Neural progenitor cell (in vitro differentiated cells): ENCODE measurements at regions not wholly inside any gene's neighbourhood (a gene's known extent, or its start where the extent isn't known, plus 50 kb on each side); places are given as distances from the start of the nearest gene placed in this dataset.

Source experiments
- EZH2 ChIP-seq: fragments of 200-600 bp; sonication (generic); IDR thresholded peaks from 2 replicates; pipeline ENCODE4 v1.6.1; 2017; ENCODE audit warnings: antibody characterized with exemption, mild to moderate bottlenecking, moderate library complexity
- EZH2phosphoT487 ChIP-seq: fragments of 200-600 bp; sonication (generic); IDR thresholded peaks from 2 replicates; pipeline ENCODE4 v1.6.1; 2017; ENCODE audit warnings: antibody characterized with exemption
- TF ChIP-seq, protein P1 (sequence below): fragments of 200-600 bp; sonication (generic); IDR thresholded peaks from 2 replicates; pipeline ENCODE4 v1.5.1; 2017; ENCODE audit warnings: antibody characterized with exemption, mild to moderate bottlenecking

GRCh38 chr2:157928372-157928771, 52.2 kb upstream of the ACVR1 start:
- TF ChIP-seq, protein P1, sequence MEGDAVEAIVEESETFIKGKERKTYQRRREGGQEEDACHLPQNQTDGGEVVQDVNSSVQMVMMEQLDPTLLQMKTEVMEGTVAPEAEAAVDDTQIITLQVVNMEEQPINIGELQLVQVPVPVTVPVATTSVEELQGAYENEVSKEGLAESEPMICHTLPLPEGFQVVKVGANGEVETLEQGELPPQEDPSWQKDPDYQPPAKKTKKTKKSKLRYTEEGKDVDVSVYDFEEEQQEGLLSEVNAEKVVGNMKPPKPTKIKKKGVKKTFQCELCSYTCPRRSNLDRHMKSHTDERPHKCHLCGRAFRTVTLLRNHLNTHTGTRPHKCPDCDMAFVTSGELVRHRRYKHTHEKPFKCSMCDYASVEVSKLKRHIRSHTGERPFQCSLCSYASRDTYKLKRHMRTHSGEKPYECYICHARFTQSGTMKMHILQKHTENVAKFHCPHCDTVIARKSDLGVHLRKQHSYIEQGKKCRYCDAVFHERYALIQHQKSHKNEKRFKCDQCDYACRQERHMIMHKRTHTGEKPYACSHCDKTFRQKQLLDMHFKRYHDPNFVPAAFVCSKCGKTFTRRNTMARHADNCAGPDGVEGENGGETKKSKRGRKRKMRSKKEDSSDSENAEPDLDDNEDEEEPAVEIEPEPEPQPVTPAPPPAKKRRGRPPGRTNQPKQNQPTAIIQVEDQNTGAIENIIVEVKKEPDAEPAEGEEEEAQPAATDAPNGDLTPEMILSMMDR = no peak
- TF ChIP-seq EZH2 = no peak
- TF ChIP-seq EZH2phosphoT487 = no peak
